ENCODE measurements at regions not wholly inside any gene's neighbourhood (a gene's known extent, or its start where the extent isn't known, plus 50 kb on each side); places are given as distances from the start of the nearest gene placed in this dataset.

- ChIA-PET CTCF (no interaction called here), POLR2A (no interaction called here)
- BruUV-seq (replicated peaks), result no TSS peak
- intact Hi-C loops (cut with micrococcal nuclease; ENCODE audit: unreplicated experiment) (no loop called here), in situ Hi-C loops (cut with HindIII; ENCODE audit: low pct_unique_long_range_greater_than_20kb, low sequenced_read_pairs) (no loop called here)
- Histone ChIP-seq H3K36me3 (ENCODE audit: control insufficient read depth, insufficient read depth, low read length) (no peaks in the 10 kb centered on the region), H3K9me3 (ENCODE audit: control insufficient read depth, insufficient read depth, low read depth, low read length) (no peaks in the 10 kb centered on the region), H3K27me3 (ENCODE audit: control insufficient read depth, insufficient read depth, low read length) (no peaks in the 10 kb centered on the region), H3K4me3 (ENCODE audit: low read depth in 2 of 2, low read length in 2 of 2) (no peak overlapping the region), H3K4me1 (ENCODE audit: control insufficient read depth, insufficient read depth, low read length) (no peaks in the 10 kb centered on the region), H3K27ac (ENCODE audit: low read length) (no peak overlapping the region)
- ATAC-seq (no peak), DNase-seq (ENCODE audit: low read depth, low spot score) (no peak)
- TF ChIP-seq CTCF (IDR thresholded peaks at IDR 0.05), result no peak
These were observed 1287.6 kb upstream of the ZEB2 start for GRCh38 chr2:145807554-145807953.

- DNase-seq (ENCODE audit: low read depth, low spot score) (no peak), ATAC-seq (no peak)
- H3K27me3 ChIP-seq (ENCODE audit: control insufficient read depth, insufficient read depth, low read length), result no peaks in the 10 kb centered on the region
- no TSS peak for BruUV-seq (replicated peaks)
- ChIA-PET CTCF (no interaction called here), POLR2A (no interaction called here)
- TF ChIP-seq SIN3A (IDR thresholded peaks at IDR 0.05; ENCODE audit: borderline replicate concordance, insufficient read depth, low read depth, low read length), result no peak
- no peak for TF ChIP-seq REST (IDR thresholded peaks at IDR 0.05; ENCODE audit: insufficient read depth in 1 of 2, low read depth in 2 of 2, low read length in 1 of 2)
- no peak for TF ChIP-seq CTCF (IDR thresholded peaks at IDR 0.05)
- TF ChIP-seq POLR2AphosphoS5 (IDR thresholded peaks at IDR 0.05; ENCODE audit: low read depth, low read length), result no peak
- TF ChIP-seq TCF7L2 (IDR thresholded peaks at IDR 0.05; ENCODE audit: low read depth, low read length), result no peak
- no peaks in the 10 kb centered on the region for H3K9me3 ChIP-seq (ENCODE audit: control insufficient read depth, insufficient read depth, low read depth, low read length)
- no peak overlapping the region for H3K27ac ChIP-seq (ENCODE audit: low read length)
- no peak overlapping the region for H3K4me3 ChIP-seq (ENCODE audit: low read depth in 2 of 2, low read length in 2 of 2)
- intact Hi-C loops (cut with micrococcal nuclease; ENCODE audit: unreplicated experiment) (no loop called here), in situ Hi-C loops (cut with HindIII; ENCODE audit: low pct_unique_long_range_greater_than_20kb, low sequenced_read_pairs) (no loop called here)
- no peaks in the 10 kb centered on the region for H3K4me1 ChIP-seq (ENCODE audit: control insufficient read depth, insufficient read depth, low read length)
- no peaks in the 10 kb centered on the region for H3K36me3 ChIP-seq (ENCODE audit: control insufficient read depth, insufficient read depth, low read length)
These were observed 1286.6 kb upstream of the ZEB2 start for GRCh38 chr2:145806546-145806945.

- Histone ChIP-seq H3K27ac (ENCODE audit: low read length) (no peak overlapping the region), H3K4me1 (ENCODE audit: control insufficient read depth, insufficient read depth, low read length) (no peaks in the 10 kb centered on the region), H3K4me3 (ENCODE audit: low read depth in 2 of 2, low read length in 2 of 2) (no peak overlapping the region), H3K9me3 (ENCODE audit: control insufficient read depth, insufficient read depth, low read depth, low read length) (no peaks in the 10 kb centered on the region), H3K27me3 (ENCODE audit: control insufficient read depth, insufficient read depth, low read length) (no peaks in the 10 kb centered on the region), H3K36me3 (ENCODE audit: control insufficient read depth, insufficient read depth, low read length) (no peaks in the 10 kb centered on the region)
- ChIA-PET POLR2A (no interaction called here), CTCF (no interaction called here)
- ATAC-seq, result no peak
- in situ Hi-C loops (cut with HindIII; ENCODE audit: low pct_unique_long_range_greater_than_20kb, low sequenced_read_pairs), result no loop called here
- no peak for DNase-seq (ENCODE audit: low read depth, low spot score)
- no TSS peak for BruUV-seq (replicated peaks)
- intact Hi-C loops (cut with micrococcal nuclease; ENCODE audit: unreplicated experiment), result no loop called here
- no peak for TF ChIP-seq TCF7L2 (IDR thresholded peaks at IDR 0.05; ENCODE audit: low read depth, low read length)
- no peak for TF ChIP-seq REST (IDR thresholded peaks at IDR 0.05; ENCODE audit: insufficient read depth in 1 of 2, low read depth in 2 of 2, low read length in 1 of 2)
- no peak for TF ChIP-seq POLR2AphosphoS5 (IDR thresholded peaks at IDR 0.05; ENCODE audit: low read depth, low read length)
- TF ChIP-seq CTCF (IDR thresholded peaks at IDR 0.05), result no peak
- no peak for TF ChIP-seq SIN3A (IDR thresholded peaks at IDR 0.05; ENCODE audit: borderline replicate concordance, insufficient read depth, low read depth, low read length)
These were observed 1282.2 kb upstream of the ZEB2 start for GRCh38 chr2:145802133-145802532.
